Progenitor cell of endocrine pancreas (in vitro differentiated cells): ENCODE measurements at regions not wholly inside any gene's neighbourhood (a gene's known extent, or its start where the extent isn't known, plus 50 kb on each side); places are given as distances from the start of the nearest gene placed in this dataset.

Source experiments
- DNase-seq: peaks from one replicate; pipeline ENCODE4 v3.0.0; 2021; ENCODE audit warnings: low spot score; ENCODE audit not compliant: unreplicated experiment
- H3K27ac Mint-ChIP-seq: 2 replicates; pipeline ENCODE4 v1.8.0; 2021; ENCODE audit warnings: mild to moderate bottlenecking, moderate library complexity, mixed read lengths
- H3K27me3 Mint-ChIP-seq: 2 replicates; pipeline ENCODE4 v1.8.0; 2021; ENCODE audit warnings: mixed read lengths
- H3K36me3 Mint-ChIP-seq: 2 replicates; pipeline ENCODE4 v1.8.0; 2022; ENCODE audit warnings: mixed read lengths; ENCODE audit not compliant: insufficient read depth
- H3K4me1 Mint-ChIP-seq: 2 replicates; pipeline ENCODE4 v1.8.0; 2021; ENCODE audit warnings: low read depth, mixed read lengths
- H3K4me3 Mint-ChIP-seq: 2 replicates; pipeline ENCODE4 v1.8.0; 2021; ENCODE audit warnings: low read depth, mild to moderate bottlenecking, moderate library complexity, mixed read lengths
- H3K9me3 Mint-ChIP-seq: 2 replicates; pipeline ENCODE4 v1.8.0; 2021; ENCODE audit warnings: low read depth, mixed read lengths
- CTCF ChIP-seq: fragments of 200-600 bp; sonication (generic); IDR thresholded peaks from one replicate; pipeline ENCODE4 v1.5.0; 2021; ENCODE audit warnings: antibody characterized with exemption, mild to moderate bottlenecking; ENCODE audit not compliant: unreplicated experiment

DNA sequence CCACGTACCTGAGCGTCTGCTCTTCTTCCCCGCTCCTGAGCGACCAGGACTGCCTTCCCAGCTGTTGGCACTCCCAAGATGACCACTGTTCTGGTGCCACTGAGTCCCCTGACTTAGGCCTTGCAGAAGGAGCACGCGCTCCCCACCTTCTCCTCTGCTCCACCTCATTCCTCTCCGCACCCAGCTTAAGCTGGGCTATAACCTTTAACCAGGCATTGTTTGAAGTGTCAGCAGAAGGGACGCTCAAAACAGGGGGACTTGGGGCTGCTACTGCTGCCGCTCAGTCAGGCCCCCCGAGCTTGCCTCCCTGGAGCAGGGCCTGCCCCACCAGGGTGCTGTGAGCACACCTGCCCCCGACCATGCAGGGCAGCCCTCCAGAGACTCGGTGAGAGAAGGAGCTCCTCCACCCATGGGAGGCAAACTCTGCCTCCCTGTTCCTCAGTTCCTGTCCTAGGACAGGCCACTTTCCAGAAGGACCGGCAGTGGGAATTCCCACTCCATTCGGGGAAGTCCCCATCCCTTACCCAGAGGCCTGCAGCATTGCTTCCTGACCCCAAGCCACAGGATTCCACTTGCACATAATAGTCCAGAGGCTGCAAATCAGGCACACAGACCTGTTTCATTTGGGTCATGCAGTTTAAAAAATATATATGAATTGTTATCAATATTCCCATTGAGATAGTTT lies 99.7 kb upstream of the ENPP6 start:
- Mint-ChIP-seq H3K27ac (no peak overlapping the region), H3K4me1 (peaks cover 1% of the 10 kb centered on the region), H3K27me3 (peaks cover 4% of the 10 kb centered on the region), H3K4me3 (no peak overlapping the region), H3K9me3 (no peaks in the 10 kb centered on the region), H3K36me3 (no peaks in the 10 kb centered on the region)
- DNase-seq: no peak
- TF ChIP-seq CTCF: no peak

DNA sequence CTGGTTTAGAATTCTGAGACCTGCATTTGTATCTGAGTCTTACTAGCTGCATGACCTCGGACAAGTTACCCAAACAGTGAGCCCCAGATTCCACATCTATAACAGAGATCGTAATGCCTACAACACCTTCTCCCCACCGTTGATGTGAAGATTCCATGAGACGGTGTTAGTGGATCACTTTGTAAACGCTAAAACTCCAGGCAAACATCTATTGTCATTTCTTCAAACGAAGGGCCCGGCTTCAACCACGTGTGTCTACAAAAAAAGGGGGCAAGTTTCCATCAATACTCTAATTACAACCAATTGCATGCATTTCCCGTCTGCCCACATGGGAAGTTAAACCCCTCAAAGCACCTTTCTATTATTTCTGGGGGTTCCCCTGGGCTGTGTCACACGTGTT lies 99.1 kb upstream of the ENPP6 start:
- H3K9me3 Mint-ChIP-seq: no peaks in the 10 kb centered on the region
- DNase-seq: no peak
- H3K4me1 Mint-ChIP-seq: peaks cover 1% of the 10 kb centered on the region
- peaks cover 4% of the 10 kb centered on the region for H3K27me3 Mint-ChIP-seq
- H3K27ac Mint-ChIP-seq: no peak overlapping the region
- no peak for TF ChIP-seq CTCF
- H3K36me3 Mint-ChIP-seq: no peaks in the 10 kb centered on the region
- no peak overlapping the region for H3K4me3 Mint-ChIP-seq

DNA sequence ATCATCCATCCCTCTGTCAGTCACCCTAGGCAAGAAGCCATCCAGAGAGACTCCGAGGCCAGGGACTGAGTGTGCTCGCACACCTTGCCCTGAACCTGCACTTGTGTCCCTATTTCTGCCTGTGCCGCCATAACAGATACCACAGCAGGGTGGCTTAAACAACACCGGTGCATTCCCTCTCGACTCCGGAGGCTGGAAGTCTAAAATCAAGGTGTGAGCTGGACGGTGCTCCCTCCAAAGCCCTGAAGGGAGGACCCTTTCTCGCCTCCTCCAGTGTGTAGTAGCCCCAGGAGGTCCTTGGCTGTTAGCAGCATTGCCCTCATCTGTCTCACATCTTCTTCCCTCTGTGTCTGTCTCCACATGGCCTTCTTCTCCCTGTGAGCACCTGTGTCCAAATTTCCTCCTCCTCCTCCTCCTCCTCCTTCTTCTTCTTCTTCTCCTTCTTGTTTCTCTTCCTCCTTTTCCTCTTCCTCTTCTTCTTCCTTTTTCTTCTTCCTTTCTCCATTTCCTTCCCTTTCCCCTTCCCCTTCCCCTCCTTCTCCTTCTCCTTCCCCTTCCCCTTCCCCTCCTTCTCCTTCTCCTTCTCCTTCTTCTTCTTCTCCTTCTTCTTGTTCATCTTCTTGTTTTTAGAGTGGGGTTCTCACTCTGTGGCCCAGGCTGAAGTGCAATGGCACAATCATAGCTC lies 98.1 kb upstream of the ENPP6 start:
- DNase-seq: no peak
- no peak for TF ChIP-seq CTCF
- Mint-ChIP-seq H3K27me3 (peaks cover 4% of the 10 kb centered on the region), H3K4me3 (no peak overlapping the region), H3K9me3 (no peaks in the 10 kb centered on the region), H3K27ac (no peak overlapping the region), H3K4me1 (peaks cover 3% of the 10 kb centered on the region), H3K36me3 (no peaks in the 10 kb centered on the region)

DNA sequence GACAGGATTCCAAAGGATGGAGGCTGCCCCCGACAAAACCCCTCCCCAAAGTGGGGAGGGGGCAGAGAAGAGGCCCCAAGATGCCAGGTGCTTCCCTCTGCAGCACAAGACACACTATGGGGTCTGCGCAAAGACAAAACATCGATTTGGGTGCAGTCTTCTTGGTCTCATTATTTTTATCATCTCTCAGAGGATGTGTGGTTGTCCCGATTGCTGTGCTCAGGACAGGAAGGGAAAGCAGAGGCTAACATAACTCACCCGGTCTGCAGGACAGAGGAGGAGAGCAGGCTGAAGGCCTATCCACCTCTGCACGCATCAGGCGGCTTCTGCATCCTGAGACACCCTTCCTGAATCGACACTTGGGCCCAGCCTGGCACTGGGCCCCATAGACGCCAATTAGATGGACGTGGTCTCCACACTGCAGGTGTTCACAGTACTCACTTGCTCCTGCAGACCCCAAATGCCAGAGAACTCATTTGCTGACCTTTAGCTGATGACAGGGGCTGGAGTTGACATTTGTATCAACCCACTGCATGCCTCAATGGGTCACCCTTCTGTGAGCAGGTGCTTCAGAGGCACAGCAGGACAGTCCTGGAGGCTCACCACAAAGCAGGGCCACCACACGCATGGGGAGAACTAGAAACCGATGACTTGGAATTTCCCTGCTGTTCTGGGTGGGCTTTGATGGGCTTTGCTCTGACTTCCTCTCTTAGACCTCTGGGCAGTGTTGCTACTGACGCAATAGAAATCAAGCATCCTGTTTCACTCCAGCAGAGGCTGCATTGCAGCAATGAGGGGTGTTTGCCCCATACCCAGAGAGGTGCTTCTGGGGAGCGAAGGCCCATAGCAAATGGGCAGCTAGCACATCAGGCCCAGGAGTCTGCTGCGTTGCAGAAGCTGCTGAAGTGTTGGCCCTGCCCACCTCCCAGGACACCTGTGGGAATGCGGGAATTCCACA lies 96.3 kb upstream of the ENPP6 start:
- Mint-ChIP-seq H3K36me3 (no peaks in the 10 kb centered on the region), H3K9me3 (peaks cover 4% of the 10 kb centered on the region), H3K4me3 (no peak overlapping the region), H3K27ac (no peak overlapping the region), H3K27me3 (peaks cover 4% of the 10 kb centered on the region), H3K4me1 (peaks cover 3% of the 10 kb centered on the region)
- no peak for TF ChIP-seq CTCF
- no peak for DNase-seq

DNA sequence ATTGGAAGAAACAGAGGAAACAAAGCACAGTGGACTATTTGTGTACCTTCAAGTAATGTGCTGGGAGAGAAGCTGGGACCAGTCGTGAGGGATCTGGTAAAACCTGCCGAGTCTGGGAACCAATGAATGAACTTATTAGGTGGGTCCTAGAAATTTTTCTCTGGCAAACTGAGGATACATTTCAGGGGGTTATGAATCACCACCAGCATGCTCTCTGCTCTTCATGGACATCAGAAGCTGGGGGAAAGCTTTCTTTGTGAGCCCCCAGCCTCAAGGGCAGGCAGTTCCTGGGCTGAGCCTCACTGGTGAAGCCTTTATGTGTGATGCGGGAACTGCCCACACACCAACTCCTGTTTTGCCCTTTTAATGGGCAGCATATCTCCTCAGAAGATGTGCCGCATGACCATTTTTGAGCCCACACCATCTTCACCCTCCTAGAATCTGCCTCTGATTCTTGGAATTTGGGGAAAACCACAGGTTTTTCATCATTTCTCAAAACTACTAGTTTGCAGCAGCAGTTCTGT lies 95.4 kb upstream of the ENPP6 start:
- peaks cover 4% of the 10 kb centered on the region for H3K9me3 Mint-ChIP-seq
- no peak for TF ChIP-seq CTCF
- no peak overlapping the region for H3K27ac Mint-ChIP-seq
- no peak overlapping the region for H3K4me3 Mint-ChIP-seq
- DNase-seq: no peak
- H3K36me3 Mint-ChIP-seq: no peaks in the 10 kb centered on the region
- peaks cover 3% of the 10 kb centered on the region for H3K4me1 Mint-ChIP-seq
- peaks cover 4% of the 10 kb centered on the region for H3K27me3 Mint-ChIP-seq
